C4-2B (cell line): ENCODE measurements at regions not wholly inside any gene's neighbourhood (a gene's known extent, or its start where the extent isn't known, plus 50 kb on each side); places are given as distances from the start of the nearest gene placed in this dataset.
"Not testable (repeated sequence)": the region's sequence is repeated elsewhere in the genome, so short reads cannot be mapped to it uniquely, and the experiment has no call there.

Experiments
- H3K27ac ChIP-seq: fragments of 450-650 bp; 2 replicates; pipeline ENCODE4 v1.5.1; 2017
- ZFX ChIP-seq: fragments of 450-650 bp; IDR thresholded peaks from 2 replicates; pipeline ENCODE4 v1.6.1; 2017
- TF ChIP-seq, protein P1 (sequence below): fragments of 450-650 bp; conservative IDR thresholded peaks from 2 replicates; pipeline ENCODE4 v1.5.1; 2017; ENCODE audit warnings: mild to moderate bottlenecking

GRCh38 chr10:27330074-27330473, 89.5 kb upstream of the ACBD5 start:
- TF ChIP-seq, protein P1, sequence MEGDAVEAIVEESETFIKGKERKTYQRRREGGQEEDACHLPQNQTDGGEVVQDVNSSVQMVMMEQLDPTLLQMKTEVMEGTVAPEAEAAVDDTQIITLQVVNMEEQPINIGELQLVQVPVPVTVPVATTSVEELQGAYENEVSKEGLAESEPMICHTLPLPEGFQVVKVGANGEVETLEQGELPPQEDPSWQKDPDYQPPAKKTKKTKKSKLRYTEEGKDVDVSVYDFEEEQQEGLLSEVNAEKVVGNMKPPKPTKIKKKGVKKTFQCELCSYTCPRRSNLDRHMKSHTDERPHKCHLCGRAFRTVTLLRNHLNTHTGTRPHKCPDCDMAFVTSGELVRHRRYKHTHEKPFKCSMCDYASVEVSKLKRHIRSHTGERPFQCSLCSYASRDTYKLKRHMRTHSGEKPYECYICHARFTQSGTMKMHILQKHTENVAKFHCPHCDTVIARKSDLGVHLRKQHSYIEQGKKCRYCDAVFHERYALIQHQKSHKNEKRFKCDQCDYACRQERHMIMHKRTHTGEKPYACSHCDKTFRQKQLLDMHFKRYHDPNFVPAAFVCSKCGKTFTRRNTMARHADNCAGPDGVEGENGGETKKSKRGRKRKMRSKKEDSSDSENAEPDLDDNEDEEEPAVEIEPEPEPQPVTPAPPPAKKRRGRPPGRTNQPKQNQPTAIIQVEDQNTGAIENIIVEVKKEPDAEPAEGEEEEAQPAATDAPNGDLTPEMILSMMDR: no peak
- no peak for TF ChIP-seq ZFX

DNA sequence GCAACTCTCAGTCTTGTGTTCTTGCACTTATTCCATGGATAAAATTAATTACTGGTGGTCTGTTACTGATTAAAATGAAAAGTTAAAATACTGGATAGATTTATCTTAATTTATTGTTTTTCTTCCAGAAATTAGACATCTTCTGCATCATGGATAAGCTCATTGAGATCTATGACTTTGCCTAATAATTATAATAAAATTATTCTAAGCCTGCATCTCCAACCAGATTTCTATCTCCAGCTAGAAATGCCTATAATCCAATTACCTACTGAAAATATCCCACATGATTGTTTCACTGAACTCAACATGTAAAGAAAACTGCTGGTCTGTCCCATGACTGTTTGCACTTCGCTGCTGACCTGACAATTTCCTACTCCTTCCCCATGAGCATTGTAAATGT, 88.3 kb upstream of the ACBD5 start:
- no peak overlapping the region for H3K27ac ChIP-seq
- TF ChIP-seq, protein P1: no peak
- TF ChIP-seq ZFX: no peak

More at GRCh38 chr10:27330074-27330473, 89.5 kb upstream of the ACBD5 start:
- H3K27ac ChIP-seq: no peak overlapping the region

GRCh38 chr10:27326748-27327147, 86.2 kb upstream of the ACBD5 start:
- H3K27ac ChIP-seq: not testable (repeated sequence)

- no peak overlapping the region for H3K27ac ChIP-seq
- TF ChIP-seq, protein P1: no peak
- TF ChIP-seq ZFX: no peak
These were observed 79.3 kb upstream of the ACBD5 start for GRCh38 chr10:27319752-27320431.

DNA sequence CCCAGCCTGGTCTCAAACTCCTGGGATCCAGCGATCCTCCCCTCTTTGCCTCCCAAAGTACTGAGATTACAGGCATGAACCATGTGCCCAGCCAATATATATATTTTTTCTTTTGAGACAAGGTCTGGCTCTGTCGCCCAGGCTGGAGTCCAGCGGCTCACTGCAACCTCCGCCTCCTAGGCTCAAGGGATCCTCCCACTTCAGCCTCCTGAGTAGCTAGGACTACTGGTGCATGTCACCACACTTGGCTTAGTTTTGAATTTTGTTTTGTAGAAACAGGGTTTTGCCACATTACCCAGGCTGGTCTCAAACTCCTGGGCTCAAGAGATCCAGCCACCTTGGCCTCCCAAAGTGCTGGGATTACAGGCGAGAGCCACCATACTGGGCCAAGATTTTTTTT, 78.5 kb upstream of the ACBD5 start:
- not testable (repeated sequence) for H3K27ac ChIP-seq

DNA sequence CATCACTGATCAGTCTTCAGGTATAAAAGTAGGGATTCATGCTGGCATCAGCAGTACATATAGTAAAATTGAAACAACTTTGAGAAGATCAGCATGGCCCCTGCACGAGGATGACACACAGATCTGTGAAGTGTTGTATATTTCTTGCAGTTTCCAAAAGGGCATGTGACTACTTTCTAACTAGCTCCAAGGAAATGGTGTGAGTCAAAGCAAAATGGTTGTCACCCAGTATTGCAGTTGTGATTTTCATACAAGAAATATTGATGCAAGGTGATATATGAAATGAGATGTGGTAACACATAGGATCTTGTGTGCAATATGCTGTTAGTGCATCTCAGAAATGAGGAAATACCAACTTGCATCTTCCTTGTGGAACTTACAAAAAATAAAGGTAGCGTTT, 74.5 kb upstream of the ACBD5 start:
- not testable (repeated sequence) for H3K27ac ChIP-seq

- not testable (repeated sequence) for H3K27ac ChIP-seq
These were observed 73.0 kb upstream of the ACBD5 start for GRCh38 chr10:27313586-27313985.

- H3K27ac ChIP-seq: no peak overlapping the region
- TF ChIP-seq, protein P1: no peak
- no peak for TF ChIP-seq ZFX
These were observed 72.3 kb upstream of the ACBD5 start for GRCh38 chr10:27312854-27313253.

DNA sequence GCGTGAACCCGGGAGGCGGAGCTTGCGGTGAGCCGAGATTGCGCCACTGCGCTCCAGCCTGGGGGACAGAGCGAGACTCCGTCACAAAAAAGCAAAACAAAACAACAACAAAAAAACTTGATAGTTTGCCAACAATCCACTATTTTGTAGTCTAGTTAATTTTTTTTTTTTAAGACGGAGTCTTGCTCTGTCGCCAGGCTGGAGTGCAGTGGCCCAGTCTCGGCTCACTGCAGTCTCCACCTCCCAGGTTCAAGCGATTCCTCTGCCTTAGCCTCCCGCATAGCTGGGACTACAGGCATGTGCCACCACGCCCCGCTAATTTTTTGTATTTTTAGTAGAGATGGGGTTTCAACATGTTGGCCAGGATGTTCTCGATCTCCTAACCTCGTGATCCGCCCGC, 71.2 kb upstream of the ACBD5 start:
- H3K27ac ChIP-seq: not testable (repeated sequence)

DNA sequence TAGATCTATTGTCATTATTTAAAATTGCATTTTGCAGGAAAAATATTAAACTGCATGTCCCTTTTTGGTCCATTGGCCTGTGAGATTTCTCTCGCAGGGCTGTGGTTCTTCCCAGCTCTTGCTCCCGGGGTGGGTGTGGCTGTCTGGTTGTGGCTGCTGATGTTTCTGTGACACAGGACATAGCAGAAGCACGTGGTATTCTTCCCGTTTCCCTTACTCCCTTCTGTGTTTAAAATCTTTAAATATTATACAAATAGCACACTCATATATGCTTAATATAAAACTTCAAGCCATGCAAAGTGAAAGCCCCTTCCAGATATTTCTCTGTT, 57.9 kb upstream of the ACBD5 start:
- H3K27ac ChIP-seq: not testable (repeated sequence)

- no peak overlapping the region for H3K27ac ChIP-seq
- TF ChIP-seq, protein P1: no peak
- no peak for TF ChIP-seq ZFX
These were observed 57.4 kb upstream of the ACBD5 start for GRCh38 chr10:27297844-27298521.

GRCh38 chr10:27296285-27296684, 55.7 kb upstream of the ACBD5 start:
- not testable (repeated sequence) for H3K27ac ChIP-seq

DNA sequence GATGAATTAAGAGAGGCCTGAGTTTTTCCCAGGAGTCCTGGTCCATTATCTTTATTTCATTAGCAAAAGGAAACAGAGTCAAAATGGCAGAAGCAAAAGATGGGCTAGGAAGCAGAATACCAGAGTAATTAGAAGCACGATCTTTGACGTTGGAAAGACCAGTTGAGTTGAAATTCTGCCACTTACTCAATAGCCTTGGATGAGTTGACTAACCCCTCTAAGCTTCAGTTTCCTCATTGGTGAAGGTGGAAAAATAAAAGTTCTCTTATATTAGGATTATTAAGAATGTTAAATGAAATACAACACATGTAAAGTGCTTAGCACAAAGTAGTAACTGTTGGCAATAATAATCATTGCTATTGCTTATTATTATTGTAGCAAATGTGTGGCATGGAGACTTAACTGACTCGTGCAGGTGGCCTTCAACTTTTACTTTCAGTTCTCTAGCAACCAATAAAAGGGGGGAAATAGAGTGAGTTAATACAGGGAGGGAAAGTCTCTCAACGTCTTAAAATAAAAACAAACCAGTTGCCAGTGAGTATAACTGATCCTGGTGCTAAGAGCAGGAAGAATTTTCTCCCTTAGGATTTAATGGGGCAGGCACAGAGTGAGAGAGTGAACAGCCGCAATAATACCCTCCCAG, 50.8 kb upstream of the ACBD5 start:
- H3K27ac ChIP-seq: not testable (repeated sequence)
